Adrenal gland (tissue), 5 donors: ENCODE measurements at regions not wholly inside any gene's neighbourhood (a gene's known extent, or its start where the extent isn't known, plus 50 kb on each side); places are given as distances from the start of the nearest gene placed in this dataset.

Experiments
- POLR2A ChIP-seq, 2 donors: fragments of 450-650 bp; IDR thresholded peaks; one replicate each; pipeline ENCODE4 v1.6.1; 2017; ENCODE audit warnings: antibody characterized with exemption in 2 of 2, mild to moderate bottlenecking in 2 of 2, moderate library complexity in 1 of 2
- TF ChIP-seq, protein P1 (sequence below), 6 experiments: fragments of 450-650 bp in 4 of 6; fragments of 200-600 bp in 2 of 6; sonication (generic) in 1 of 6; IDR thresholded peaks; 1 replicate in 5 of 6; 2 replicates in 1 of 6; pipeline versions ENCODE4 v1.5.1 to v1.8.0; 2016 to 2021; ENCODE audit warnings: antibody characterized with exemption in 6 of 6, mild to moderate bottlenecking in 2 of 6, moderate library complexity in 1 of 6
- donor health status: DM: no; HTN: no; CAD: no.

DNA sequence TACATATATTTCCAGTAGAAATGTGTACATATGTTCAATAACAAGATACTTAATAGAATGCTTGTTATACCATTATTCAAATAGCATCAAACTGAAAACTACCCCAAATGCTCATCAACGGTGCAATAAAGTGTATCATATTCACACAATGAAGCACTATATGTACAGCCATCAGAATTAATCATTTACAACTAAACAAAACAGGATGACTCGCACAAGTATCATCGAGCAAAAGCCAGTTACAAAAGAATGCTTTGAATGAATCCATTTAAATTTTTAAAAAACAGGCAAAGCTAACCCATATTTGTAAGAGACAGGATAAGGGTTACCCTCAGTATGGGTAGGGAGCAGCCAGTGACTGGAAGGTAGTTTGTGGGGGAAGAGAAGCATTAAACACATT is 132.8 kb upstream of the PDE1A start:
- TF ChIP-seq, protein P1, sequence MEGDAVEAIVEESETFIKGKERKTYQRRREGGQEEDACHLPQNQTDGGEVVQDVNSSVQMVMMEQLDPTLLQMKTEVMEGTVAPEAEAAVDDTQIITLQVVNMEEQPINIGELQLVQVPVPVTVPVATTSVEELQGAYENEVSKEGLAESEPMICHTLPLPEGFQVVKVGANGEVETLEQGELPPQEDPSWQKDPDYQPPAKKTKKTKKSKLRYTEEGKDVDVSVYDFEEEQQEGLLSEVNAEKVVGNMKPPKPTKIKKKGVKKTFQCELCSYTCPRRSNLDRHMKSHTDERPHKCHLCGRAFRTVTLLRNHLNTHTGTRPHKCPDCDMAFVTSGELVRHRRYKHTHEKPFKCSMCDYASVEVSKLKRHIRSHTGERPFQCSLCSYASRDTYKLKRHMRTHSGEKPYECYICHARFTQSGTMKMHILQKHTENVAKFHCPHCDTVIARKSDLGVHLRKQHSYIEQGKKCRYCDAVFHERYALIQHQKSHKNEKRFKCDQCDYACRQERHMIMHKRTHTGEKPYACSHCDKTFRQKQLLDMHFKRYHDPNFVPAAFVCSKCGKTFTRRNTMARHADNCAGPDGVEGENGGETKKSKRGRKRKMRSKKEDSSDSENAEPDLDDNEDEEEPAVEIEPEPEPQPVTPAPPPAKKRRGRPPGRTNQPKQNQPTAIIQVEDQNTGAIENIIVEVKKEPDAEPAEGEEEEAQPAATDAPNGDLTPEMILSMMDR (IDR thresholded peaks at IDR 0.05) = no peak
- TF ChIP-seq POLR2A (IDR thresholded peaks at IDR 0.05) = no peak
